ENCODE measurements at regions not wholly inside any gene's neighbourhood (a gene's known extent, or its start where the extent isn't known, plus 50 kb on each side); places are given as distances from the start of the nearest gene placed in this dataset.

- TF ChIP-seq EZH2 (IDR thresholded peaks at IDR 0.05; ENCODE audit: low read length), result no peak
- TF ChIP-seq, protein P1, sequence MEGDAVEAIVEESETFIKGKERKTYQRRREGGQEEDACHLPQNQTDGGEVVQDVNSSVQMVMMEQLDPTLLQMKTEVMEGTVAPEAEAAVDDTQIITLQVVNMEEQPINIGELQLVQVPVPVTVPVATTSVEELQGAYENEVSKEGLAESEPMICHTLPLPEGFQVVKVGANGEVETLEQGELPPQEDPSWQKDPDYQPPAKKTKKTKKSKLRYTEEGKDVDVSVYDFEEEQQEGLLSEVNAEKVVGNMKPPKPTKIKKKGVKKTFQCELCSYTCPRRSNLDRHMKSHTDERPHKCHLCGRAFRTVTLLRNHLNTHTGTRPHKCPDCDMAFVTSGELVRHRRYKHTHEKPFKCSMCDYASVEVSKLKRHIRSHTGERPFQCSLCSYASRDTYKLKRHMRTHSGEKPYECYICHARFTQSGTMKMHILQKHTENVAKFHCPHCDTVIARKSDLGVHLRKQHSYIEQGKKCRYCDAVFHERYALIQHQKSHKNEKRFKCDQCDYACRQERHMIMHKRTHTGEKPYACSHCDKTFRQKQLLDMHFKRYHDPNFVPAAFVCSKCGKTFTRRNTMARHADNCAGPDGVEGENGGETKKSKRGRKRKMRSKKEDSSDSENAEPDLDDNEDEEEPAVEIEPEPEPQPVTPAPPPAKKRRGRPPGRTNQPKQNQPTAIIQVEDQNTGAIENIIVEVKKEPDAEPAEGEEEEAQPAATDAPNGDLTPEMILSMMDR (optimal IDR thresholded peaks at IDR 0.05 in 1 of 3, IDR thresholded peaks at IDR 0.05 in 1 of 3, conservative IDR thresholded peaks at IDR 0.05 in 1 of 3; ENCODE audit: extremely low read depth in 1 of 3, insufficient read depth in 2 of 3, low read length in 3 of 3), result no peak
- no peaks in the 10 kb centered on the region for H3K36me3 ChIP-seq (ENCODE audit: control insufficient read depth in 2 of 2, extremely low read depth in 1 of 2, insufficient read depth in 2 of 2, low read length in 2 of 2)
- H3K27me3 ChIP-seq (ENCODE audit: control insufficient read depth, extremely low read depth, insufficient read depth, low read length), result peaks cover 3% of the 10 kb centered on the region
- FAIRE-seq, result no peak
- H3K27ac ChIP-seq (ENCODE audit: control insufficient read depth, insufficient read depth, low read length), result no peak overlapping the region
- H3K9me3 ChIP-seq (ENCODE audit: control insufficient read depth, low read depth, low read length), result no peaks in the 10 kb centered on the region
- dilution Hi-C loops (cut with MboI; ENCODE audit: extremely low pct_ligation_motif_present, low sequenced_read_pairs), result no loop called here
- no peaks in the 10 kb centered on the region for H4K20me1 ChIP-seq (ENCODE audit: control insufficient read depth, extremely low read depth, insufficient read depth, low read length)
- no peak overlapping the region for H3K9ac ChIP-seq (ENCODE audit: control insufficient read depth, extremely low read depth, insufficient read depth, low read length)
- peaks cover 3% of the 10 kb centered on the region for H3K4me1 ChIP-seq (ENCODE audit: control insufficient read depth, extremely low read depth, insufficient read depth, low read length)
- no peak overlapping the region for H2AFZ ChIP-seq (ENCODE audit: control insufficient read depth, low read length)
- H3K4me3 ChIP-seq (ENCODE audit: control insufficient read depth in 2 of 3, extremely low read depth in 1 of 3, insufficient read depth in 2 of 3, low read depth in 1 of 3, low read length in 3 of 3), result no peak overlapping the region
- no peak overlapping the region for H3K4me2 ChIP-seq (ENCODE audit: control insufficient read depth, extremely low read depth, insufficient read depth, low read depth, low read length)
- DNase-seq (ENCODE audit: low read depth, low spot score), result no peak
- no peaks in the 10 kb centered on the region for H3K79me2 ChIP-seq (ENCODE audit: control insufficient read depth, insufficient read depth, low read length)
- no peaks in the 10 kb centered on the region for H3K9me1 ChIP-seq (ENCODE audit: control insufficient read depth, extremely low read depth, insufficient read depth, low read length)
Observed at GRCh38 chr4:138674209-138674608, 341.4 kb upstream of the NOCT start.

- no peak for TF ChIP-seq EZH2 (IDR thresholded peaks at IDR 0.05; ENCODE audit: low read length)
- TF ChIP-seq, protein P1 (optimal IDR thresholded peaks at IDR 0.05 in 1 of 3, IDR thresholded peaks at IDR 0.05 in 1 of 3, conservative IDR thresholded peaks at IDR 0.05 in 1 of 3; ENCODE audit: extremely low read depth in 1 of 3, insufficient read depth in 2 of 3, low read length in 3 of 3), result no peak
- H4K20me1 ChIP-seq (ENCODE audit: control insufficient read depth, extremely low read depth, insufficient read depth, low read length), result no peaks in the 10 kb centered on the region
Observed at GRCh38 chr4:138673053-138673452, 342.5 kb upstream of the NOCT start.

More at GRCh38 chr4:138673053-138673452, 342.5 kb upstream of the NOCT start:
- Histone ChIP-seq H2AFZ (ENCODE audit: control insufficient read depth, low read length) (no peak overlapping the region), H3K27me3 (ENCODE audit: control insufficient read depth, extremely low read depth, insufficient read depth, low read length) (peaks cover 3% of the 10 kb centered on the region), H3K4me1 (ENCODE audit: control insufficient read depth, extremely low read depth, insufficient read depth, low read length) (no peaks in the 10 kb centered on the region), H3K9ac (ENCODE audit: control insufficient read depth, extremely low read depth, insufficient read depth, low read length) (no peak overlapping the region), H3K36me3 (ENCODE audit: control insufficient read depth in 2 of 2, extremely low read depth in 1 of 2, insufficient read depth in 2 of 2, low read length in 2 of 2) (no peaks in the 10 kb centered on the region), H3K4me3 (ENCODE audit: control insufficient read depth in 2 of 3, extremely low read depth in 1 of 3, insufficient read depth in 2 of 3, low read depth in 1 of 3, low read length in 3 of 3) (no peak overlapping the region), H3K27ac (ENCODE audit: control insufficient read depth, insufficient read depth, low read length) (no peak overlapping the region), H3K9me1 (ENCODE audit: control insufficient read depth, extremely low read depth, insufficient read depth, low read length) (no peaks in the 10 kb centered on the region), H3K9me3 (ENCODE audit: control insufficient read depth, low read depth, low read length) (no peaks in the 10 kb centered on the region), H3K4me2 (ENCODE audit: control insufficient read depth, extremely low read depth, insufficient read depth, low read depth, low read length) (no peak overlapping the region), H3K79me2 (ENCODE audit: control insufficient read depth, insufficient read depth, low read length) (no peaks in the 10 kb centered on the region)
- dilution Hi-C loops (cut with MboI; ENCODE audit: extremely low pct_ligation_motif_present, low sequenced_read_pairs), result no loop called here
- no peak for FAIRE-seq
- DNase-seq (ENCODE audit: low read depth, low spot score), result no peak
